K562 (cell line): ENCODE measurements at regions not wholly inside any gene's neighbourhood (a gene's known extent, or its start where the extent isn't known, plus 50 kb on each side); places are given as distances from the start of the nearest gene placed in this dataset.

ENCODE experiments used
- CTCF ChIP-seq, 3 experiments: IDR thresholded peaks in 2 of 3; conservative IDR thresholded peaks in 1 of 3; 2 replicates each; pipeline ENCODE4 v1.5.1; 2011 to 2012; ENCODE audit warnings: low read length in 3 of 3, mild to moderate bottlenecking in 3 of 3, control low read depth in 2 of 3, improper control_type of control experiment in 1 of 3, inconsistent platforms in 1 of 3, low read depth in 1 of 3, mixed read lengths in 1 of 3, moderate library complexity in 1 of 3; ENCODE audit not compliant: insufficient read depth in 2 of 3
- GABPA ChIP-seq: fragments of 200-800 bp; sonication (Bioruptor generic); conservative IDR thresholded peaks from 2 replicates; pipeline ENCODE4 v1.6.1; 2016; ENCODE audit warnings: low read depth, missing genetic modification characterization, missing compliant biosample characterization
- JUN ChIP-seq, 2 experiments: sonication (generic) in 1 of 2; formaldehyde crosslinking in 1 of 2; IDR thresholded peaks; 2 replicates each; pipeline versions ENCODE4 v1.6.1 to v1.8.0; 2012 to 2022; ENCODE audit warnings: borderline replicate concordance in 2 of 2, mild to moderate bottlenecking in 2 of 2, improper control_type of control experiment in 1 of 2, low read depth in 1 of 2, low read length in 1 of 2, missing genetic modification reagents in 1 of 2
- MTA1 ChIP-seq: fragments of 450-650 bp; IDR thresholded peaks from 2 replicates; pipeline ENCODE4 v1.6.1; 2017; ENCODE audit warnings: borderline replicate concordance
- NCOA6 ChIP-seq: fragments of 450-650 bp; IDR thresholded peaks from 2 replicates; pipeline ENCODE4 v1.6.1; 2017; ENCODE audit warnings: mild to moderate bottlenecking
- NFIX ChIP-seq: fragments of 250-450 bp; sonication (Bioruptor Pico); IDR thresholded peaks from 2 replicates; pipeline ENCODE4 v1.4.0; 2020; ENCODE audit warnings: low read depth, mild to moderate bottlenecking, moderate library complexity
- NR3C1 ChIP-seq: sonication (generic); formaldehyde crosslinking; IDR thresholded peaks from 2 replicates; pipeline ENCODE4 v1.8.1; 2022; ENCODE audit warnings: missing genetic modification reagents
- POLR2A ChIP-seq: fragments of 450-650 bp; conservative IDR thresholded peaks from 2 replicates; pipeline ENCODE4 v1.6.1; 2016
- RCOR1 ChIP-seq, 2 experiments: IDR thresholded peaks; 2 replicates each; pipeline ENCODE4 v1.6.1; 2012; ENCODE audit warnings: low read depth in 2 of 2, low read length in 2 of 2, borderline replicate concordance in 1 of 2, improper control_type of control experiment in 1 of 2
- REST ChIP-seq, 2 experiments: fragments of 450-650 bp; formaldehyde crosslinking in 1 of 2; IDR thresholded peaks; 2 replicates each; pipeline versions ENCODE4 v1.4.0 to v1.6.1; 2014 to 2020; ENCODE audit warnings: mild to moderate bottlenecking in 2 of 2, borderline replicate concordance in 1 of 2, low read depth in 1 of 2
- SIN3A ChIP-seq, 2 experiments: fragments of 150-350 bp in 1 of 2; IDR thresholded peaks; 2 replicates each; pipeline ENCODE4 v1.6.1; 2011 to 2016; ENCODE audit warnings: borderline replicate concordance in 2 of 2, low read depth in 2 of 2, low read length in 2 of 2, mild to moderate bottlenecking in 2 of 2, moderate library complexity in 2 of 2; ENCODE audit not compliant: control insufficient read depth in 1 of 2
- TBL1XR1 ChIP-seq, 2 experiments: IDR thresholded peaks; 2 replicates each; pipeline ENCODE4 v1.6.1; 2012; ENCODE audit warnings: improper control_type of control experiment in 2 of 2, low read length in 2 of 2, mild to moderate bottlenecking in 1 of 2
- THRA ChIP-seq: fragments of 450-650 bp; IDR thresholded peaks from 2 replicates; pipeline ENCODE4 v1.6.1; 2017; ENCODE audit warnings: mild to moderate bottlenecking, moderate library complexity
- ZNF280A ChIP-seq: fragments of 450-650 bp; IDR thresholded peaks from 2 replicates; pipeline ENCODE4 v1.6.1; 2018; ENCODE audit warnings: mild to moderate bottlenecking, low read depth; ENCODE audit not compliant: partially characterized antibody

- no peak for TF ChIP-seq TBL1XR1 (IDR thresholded peaks at IDR 0.05; ENCODE audit: low read length in 2 of 2)
- TF ChIP-seq POLR2A: no peak
- no peak for TF ChIP-seq THRA
- no peak for TF ChIP-seq REST (IDR thresholded peaks at IDR 0.05; ENCODE audit: borderline replicate concordance)
- TF ChIP-seq REST (CRISPR knock-in tag; IDR thresholded peaks at IDR 0.05; ENCODE audit: low read depth): no peak
- no peak for TF ChIP-seq RCOR1 (IDR thresholded peaks at IDR 0.05; ENCODE audit: borderline replicate concordance in 1 of 2, low read depth in 2 of 2, low read length in 2 of 2)
- no peak for TF ChIP-seq ZNF280A
- TF ChIP-seq CTCF (IDR thresholded peaks at IDR 0.05 in 2 of 3, conservative IDR thresholded peaks at IDR 0.05 in 1 of 3; ENCODE audit: insufficient read depth in 2 of 3, low read depth in 1 of 3, low read length in 3 of 3): no peak
- TF ChIP-seq NR3C1: no peak
- no peak for TF ChIP-seq SIN3A (IDR thresholded peaks at IDR 0.05; ENCODE audit: borderline replicate concordance in 2 of 2, control insufficient read depth in 1 of 2, low read depth in 2 of 2, low read length in 2 of 2)
- TF ChIP-seq NCOA6: no peak
- TF ChIP-seq NFIX (CRISPR knock-in tag): no peak
- TF ChIP-seq MTA1: no peak
- no peak for TF ChIP-seq GABPA
- TF ChIP-seq JUN (IDR thresholded peaks at IDR 0.05; ENCODE audit: borderline replicate concordance, low read depth, low read length): no peak
- no peak for TF ChIP-seq JUN (CRISPR knock-in tag; IDR thresholded peaks at IDR 0.05; ENCODE audit: borderline replicate concordance)
Measured at GRCh38 chr9:74138182-74138581, 359.0 kb upstream of the RORB start.
